Stimulated activated CD4-positive, alpha-beta T cell treated with anti-CD3 and anti-CD28 coated beads, Interleukin-12 subunit alpha, Interleukin-12 subunit beta, amount 100 ng/mL, for 4 hours (primary cell): ENCODE measurements at regions not wholly inside any gene's neighbourhood (a gene's known extent, or its start where the extent isn't known, plus 50 kb on each side); places are given as distances from the start of the nearest gene placed in this dataset.

ENCODE experiments used
- DNase-seq: peaks from one replicate; pipeline ENCODE4 v3.0.0-alpha.2; 2020

GRCh38 chr2:14123436-14124103, 508.9 kb upstream of the LRATD1 start:
- no peak for DNase-seq

- DNase-seq = no peak
These were observed 506.8 kb upstream of the LRATD1 start for GRCh38 chr2:14125624-14126293.

- no peak for DNase-seq
These were observed 505.7 kb upstream of the LRATD1 start for GRCh38 chr2:14126846-14127245.

GRCh38 chr2:14127765-14128164, 504.8 kb upstream of the LRATD1 start:
- DNase-seq = no peak

- DNase-seq = no peak
These were observed 500.1 kb upstream of the LRATD1 start for GRCh38 chr2:14132386-14132785.

GRCh38 chr2:14134771-14135170, 497.7 kb upstream of the LRATD1 start:
- no peak for DNase-seq

- DNase-seq = no peak
These were observed 496.5 kb upstream of the LRATD1 start for GRCh38 chr2:14136030-14136429.

- no peak for DNase-seq
These were observed 494.9 kb upstream of the LRATD1 start for GRCh38 chr2:14137643-14138042.

- DNase-seq = no peak
These were observed 492.4 kb upstream of the LRATD1 start for GRCh38 chr2:14140009-14140550.

- DNase-seq = no peak
These were observed 489.1 kb upstream of the LRATD1 start for GRCh38 chr2:14143435-14143834.

- no peak for DNase-seq
These were observed 484.3 kb upstream of the LRATD1 start for GRCh38 chr2:14148216-14148615.

GRCh38 chr2:14157816-14158215, 474.7 kb upstream of the LRATD1 start:
- no peak for DNase-seq

- DNase-seq = no peak
These were observed 452.2 kb upstream of the LRATD1 start for GRCh38 chr2:14180333-14180732.

GRCh38 chr2:14182227-14182946, 450.1 kb upstream of the LRATD1 start:
- no peak for DNase-seq

- DNase-seq = no peak
These were observed 446.6 kb upstream of the LRATD1 start for GRCh38 chr2:14185906-14186305.

- DNase-seq = no peak
These were observed 444.1 kb upstream of the LRATD1 start for GRCh38 chr2:14188446-14188845.

- no peak for DNase-seq
These were observed 442.6 kb upstream of the LRATD1 start for GRCh38 chr2:14189929-14190328.

GRCh38 chr2:14194233-14194632, 438.3 kb upstream of the LRATD1 start:
- no peak for DNase-seq

GRCh38 chr2:14197293-14197692, 435.2 kb upstream of the LRATD1 start:
- no peak for DNase-seq

GRCh38 chr2:14199040-14199439, 433.5 kb upstream of the LRATD1 start:
- no peak for DNase-seq

GRCh38 chr2:14219306-14219705, 413.2 kb upstream of the LRATD1 start:
- DNase-seq = no peak

- DNase-seq = no peak
These were observed 412.4 kb upstream of the LRATD1 start for GRCh38 chr2:14220101-14220500.

- no peak for DNase-seq
These were observed 411.1 kb upstream of the LRATD1 start for GRCh38 chr2:14221466-14221865.

- no peak for DNase-seq
These were observed 408.9 kb upstream of the LRATD1 start for GRCh38 chr2:14223576-14223975.
